ENCODE measurements at regions not wholly inside any gene's neighbourhood (a gene's known extent, or its start where the extent isn't known, plus 50 kb on each side); places are given as distances from the start of the nearest gene placed in this dataset.

- no peak for TF ChIP-seq MXI1 (IDR thresholded peaks at IDR 0.05; ENCODE audit: low read depth, low read length)
- no peak for TF ChIP-seq MAX (IDR thresholded peaks at IDR 0.05; ENCODE audit: low read depth)
- TF ChIP-seq NRF1 (IDR thresholded peaks at IDR 0.05; ENCODE audit: low read depth, low read length): no peak
- TF ChIP-seq POLR2AphosphoS5 (IDR thresholded peaks at IDR 0.05; ENCODE audit: low read depth, low read length): no peak
- no peak for TF ChIP-seq TAF1 (IDR thresholded peaks at IDR 0.05; ENCODE audit: borderline replicate concordance, low read depth, low read length)
- TF ChIP-seq RCOR1 (IDR thresholded peaks at IDR 0.05; ENCODE audit: low read length): no peak
Measured at GRCh38 chr11:96500440-96500839, 110.6 kb downstream of the JRKL start (continued).

GRCh38 chr11:96506041-96506440, 116.2 kb downstream of the JRKL start:
- H3K4me1 ChIP-seq (ENCODE audit: control insufficient read depth in 1 of 2, insufficient read depth in 2 of 2, low read depth in 1 of 2, low read length in 1 of 2): no peaks in the 10 kb centered on the region
- TF ChIP-seq ZBTB33 (IDR thresholded peaks at IDR 0.05; ENCODE audit: borderline replicate concordance, low read depth) (no peak), IRF3 (IDR thresholded peaks at IDR 0.05; ENCODE audit: low read depth, low read length) (no peak), SMC3 (IDR thresholded peaks at IDR 0.05; ENCODE audit: low read depth, low read length) (no peak), MEF2A (IDR thresholded peaks at IDR 0.05; ENCODE audit: borderline replicate concordance, low read depth) (no peak), FOXJ3 (CRISPR knock-in tag; IDR thresholded peaks at IDR 0.05) (no peak), REST (IDR thresholded peaks at IDR 0.05; ENCODE audit: low read depth, low read length) (no peak), POLR2AphosphoS5 (IDR thresholded peaks at IDR 0.05; ENCODE audit: low read depth, low read length) (no peak), USF2 (IDR thresholded peaks at IDR 0.05; ENCODE audit: borderline replicate concordance, low read depth, low read length) (no peak), GABPA (IDR thresholded peaks at IDR 0.05; ENCODE audit: low read depth) (no peak), USF1 (IDR thresholded peaks at IDR 0.05; ENCODE audit: borderline replicate concordance, low read depth) (no peak), EZH2phosphoT487 (IDR thresholded peaks at IDR 0.05; ENCODE audit: borderline replicate concordance, low read depth) (no peak), SIN3A (IDR thresholded peaks at IDR 0.05; ENCODE audit: borderline replicate concordance, low read depth, low read length) (no peak), RAD21 (IDR thresholded peaks at IDR 0.05; ENCODE audit: low read length) (no peak), TEAD4 (IDR thresholded peaks at IDR 0.05; ENCODE audit: borderline replicate concordance, insufficient read depth) (no peak), NFIC (IDR thresholded peaks at IDR 0.05; ENCODE audit: borderline replicate concordance) (no peak), MAX (IDR thresholded peaks at IDR 0.05; ENCODE audit: low read depth) (no peak), EP300 (IDR thresholded peaks at IDR 0.05; ENCODE audit: borderline replicate concordance in 1 of 2, low read depth in 1 of 2, low read length in 1 of 2) (no peak), PBX3 (IDR thresholded peaks at IDR 0.05) (no peak)
- WGBS (ENCODE audit: low lambda C conversion rate): 71% methylated on average over 1 of the region's 1 CpG
- no peaks in the 10 kb centered on the region for H3K9me2 ChIP-seq
- H3K36me3 ChIP-seq (replicated peaks in 1 of 2; ENCODE audit: control insufficient read depth in 1 of 2, insufficient read depth in 2 of 2, low read length in 1 of 2): no peaks in the 10 kb centered on the region
- no peak overlapping the region for H3K4me3 ChIP-seq (ENCODE audit: low read depth in 2 of 2, low read length in 1 of 2)
- DNase-seq: no peak
- H3K4me2 ChIP-seq: no peak overlapping the region
- H3K9ac ChIP-seq: no peak overlapping the region
- H4K20me1 ChIP-seq (ENCODE audit: insufficient read depth): no peaks in the 10 kb centered on the region
- no peaks in the 10 kb centered on the region; the same call in 1 of the 2 replicates for H3K27me3 ChIP-seq (ENCODE audit: insufficient read depth)
- POLR2A ChIA-PET: no interaction called here
- no peaks in the 10 kb centered on the region for H3K79me2 ChIP-seq (ENCODE audit: insufficient read depth)
- no peaks in the 10 kb centered on the region for H3K9me3 ChIP-seq
- CTCF ChIA-PET: no interaction called here
- H2AFZ ChIP-seq (ENCODE audit: low read depth): no peak overlapping the region
- no peaks in the 10 kb centered on the region for H3F3A ChIP-seq (replicated peaks; ENCODE audit: insufficient read depth)
- no peak overlapping the region for H3K27ac ChIP-seq (ENCODE audit: low read depth in 2 of 2, low read length in 1 of 2)

Measured in SK-N-SH (cell line).